K562 (cell line): ENCODE measurements at regions not wholly inside any gene's neighbourhood (a gene's known extent, or its start where the extent isn't known, plus 50 kb on each side); places are given as distances from the start of the nearest gene placed in this dataset.

ENCODE experiments used
- ATAC-seq: fragments of 200-7000 bp; cut with Tn5 transposase; 3 replicates; pipeline ENCODE4 v1.9.1; 2020; ENCODE audit warnings: moderate library complexity
- BruUV-seq: library from RNA; stranded (reverse); fragments of 400-500 nt; replicated peaks from 2 replicates; lab custom pipeline; 2021; lab: Mats Ljungman, UMichigan
- CTCF ChIA-PET: fragments of 300-600 bp; formaldehyde crosslinking; extraction: SDS; loops from one replicate; lab custom pipeline; 2021; ENCODE audit warnings: low intra/inter-chr PET ratio; lab: Yijun Ruan, JAX
- POLR2A ChIA-PET: fragments of 300-600, 350-650 bp; sonication (Branson Sonifier 250); formaldehyde crosslinking; extraction: SDS; loops from one replicate; lab custom pipeline; 2021; ENCODE audit warnings: antibody characterized with exemption, inconsistent platforms; lab: Yijun Ruan, JAX
- DNase-seq, 4 experiments: peaks; one replicate each; pipeline versions ENCODE4 v3.0.0 to v3.0.0-alpha.2; 2011 to 2018; ENCODE audit warnings: low spot score in 3 of 4, mixed read lengths in 3 of 4; ENCODE audit errors: extremely low read depth in 1 of 4
- FAIRE-seq: peaks from 2 replicates; lab custom pipeline; 2011; peaks lifted over from hg19 to GRCh38; lab: Jason Lieb, UNC
- H2AFZ ChIP-seq: 2 replicates; pipeline ENCODE4 v1.6.0; 2011; ENCODE audit warnings: low read depth, low read length, control low read depth, inconsistent platforms
- H3K27ac ChIP-seq: fragments of 200-600 bp; 3 replicates; pipeline ENCODE4 v1.8.0; 2011; ENCODE audit warnings: low read depth, mild to moderate bottlenecking, control low read depth, inconsistent platforms, low read length, moderate library complexity, mixed read lengths; ENCODE audit errors: extremely low read depth
- H3K27me3 ChIP-seq, 2 experiments: fragments of 300-600 bp in 1 of 2; 2 replicates in 1 of 2; 3 replicates in 1 of 2; pipeline versions ENCODE4 v1.6.0 to v1.8.0; 2011; ENCODE audit warnings: inconsistent platforms in 2 of 2, low read length in 2 of 2, mild to moderate bottlenecking in 1 of 2, mixed read lengths in 1 of 2, moderate library complexity in 1 of 2; ENCODE audit not compliant: control insufficient read depth in 2 of 2, insufficient read depth in 2 of 2
- H3K36me3 ChIP-seq: fragments of 300-600 bp; 3 replicates; pipeline ENCODE4 v1.8.0; 2011; ENCODE audit warnings: mild to moderate bottlenecking, low read length, inconsistent platforms; ENCODE audit not compliant: control insufficient read depth, insufficient read depth
- H3K4me1 ChIP-seq, 2 experiments: fragments of 200-600 bp in 1 of 2; replicated peaks in 1 of 2; 2 replicates in 1 of 2; 3 replicates in 1 of 2; pipeline versions ENCODE4 v1.5.1 to v1.8.0; 2011; ENCODE audit warnings: inconsistent platforms in 2 of 2, low read length in 2 of 2, mild to moderate bottlenecking in 1 of 2, mixed read lengths in 1 of 2, moderate library complexity in 1 of 2; ENCODE audit not compliant: control insufficient read depth in 2 of 2, insufficient read depth in 2 of 2
- H3K4me2 ChIP-seq: 2 replicates; pipeline ENCODE4 v1.6.1; 2011; ENCODE audit warnings: low read length, control low read depth, inconsistent platforms, mixed read lengths; ENCODE audit not compliant: insufficient read depth
- H3K4me3 ChIP-seq: fragments of 200-600 bp; sonication (generic), shearing (Covaris generic); 2 replicates; pipeline ENCODE4 v1.5.1; 2016; ENCODE audit warnings: control low read depth, inconsistent platforms
- H3K79me2 ChIP-seq: fragments of 200-600 bp; 3 replicates; pipeline ENCODE4 v1.8.0; 2011; ENCODE audit warnings: low read length, inconsistent platforms; ENCODE audit not compliant: control insufficient read depth, insufficient read depth
- H3K9ac ChIP-seq, 2 experiments: 2 replicates each; pipeline versions ENCODE4 v1.6.0 to v1.6.1; 2011; ENCODE audit warnings: low read depth in 2 of 2, low read length in 2 of 2, control low read depth in 1 of 2, inconsistent platforms in 1 of 2, mild to moderate bottlenecking in 1 of 2, mixed read lengths in 1 of 2; ENCODE audit not compliant: insufficient read depth in 1 of 2
- H3K9me1 ChIP-seq: one replicate; pipeline ENCODE4 v1.6.0; 2011; ENCODE audit warnings: inconsistent platforms, mild to moderate bottlenecking, low read length, moderate library complexity; ENCODE audit not compliant: control insufficient read depth, insufficient read depth
- H3K9me3 ChIP-seq: replicated peaks from 2 replicates; pipeline ENCODE4 v1.5.1; 2011; ENCODE audit warnings: low read depth, low read length, inconsistent platforms; ENCODE audit not compliant: control insufficient read depth, insufficient read depth
- H4K20me1 ChIP-seq: replicated peaks from 2 replicates; pipeline ENCODE4 v1.6.1; 2011; ENCODE audit warnings: low read length, inconsistent platforms, mixed read lengths; ENCODE audit not compliant: control insufficient read depth, insufficient read depth
- ARID1B ChIP-seq: fragments of 450-650 bp; IDR thresholded peaks from 2 replicates; pipeline ENCODE4 v1.6.1; 2016; ENCODE audit warnings: antibody characterized with exemption, mild to moderate bottlenecking, inconsistent platforms
- ATF1 ChIP-seq, 2 experiments: fragments of 450-650 bp in 1 of 2; IDR thresholded peaks; 2 replicates each; pipeline ENCODE4 v1.6.1; 2016; ENCODE audit warnings: missing compliant biosample characterization in 1 of 2, missing genetic modification characterization in 1 of 2
- CREB1 ChIP-seq, 2 experiments: sonication (generic) in 1 of 2; formaldehyde crosslinking in 1 of 2; IDR thresholded peaks; 2 replicates each; pipeline versions ENCODE4 v1.6.1 to v1.8.0; 2012 to 2022; ENCODE audit warnings: inconsistent platforms in 1 of 2, mild to moderate bottlenecking in 1 of 2, missing genetic modification reagents in 1 of 2, moderate library complexity in 1 of 2
- DIDO1 ChIP-seq: fragments of 450-650 bp; IDR thresholded peaks from 2 replicates; pipeline ENCODE4 v1.6.1; 2016; ENCODE audit warnings: low read depth, missing biosample characterization, missing genetic modification characterization
- FOXK1 ChIP-seq: sonication (generic); formaldehyde crosslinking; IDR thresholded peaks from 2 replicates; pipeline ENCODE4 v1.8.0; 2022; ENCODE audit warnings: missing genetic modification reagents, mild to moderate bottlenecking, borderline replicate concordance
- KAT2B ChIP-seq: IDR thresholded peaks from one replicate; pipeline ENCODE4 v1.6.1; 2012; ENCODE audit warnings: low read depth, mild to moderate bottlenecking, control low read depth, inconsistent platforms, low read length, moderate library complexity
- NCOA1 ChIP-seq: fragments of 450-650 bp; IDR thresholded peaks from 2 replicates; pipeline ENCODE4 v1.6.1; 2016; ENCODE audit warnings: low read depth
- RBM34 ChIP-seq: fragments of 200-400 bp; formaldehyde crosslinking; IDR thresholded peaks from 2 replicates; pipeline ENCODE4 v1.6.1; 2018; ENCODE audit warnings: low read length, borderline replicate concordance; ENCODE audit not compliant: insufficient read depth
- SAP30 ChIP-seq: fragments of 200-600 bp; sonication (generic); IDR thresholded peaks from 2 replicates; pipeline ENCODE4 v1.6.1; 2012; ENCODE audit warnings: borderline replicate concordance, low read depth, mild to moderate bottlenecking, moderate library complexity, low read length, control low read depth, inconsistent platforms; ENCODE audit not compliant: insufficient read depth, poor library complexity, severe bottlenecking
- SP1 ChIP-seq: sonication (generic); formaldehyde crosslinking; IDR thresholded peaks from 2 replicates; pipeline ENCODE4 v1.8.1; 2022; ENCODE audit warnings: mild to moderate bottlenecking, missing genetic modification reagents
- ZEB2 ChIP-seq: fragments of 450-650 bp; IDR thresholded peaks from 2 replicates; pipeline ENCODE4 v1.6.1; 2016
- ZKSCAN1 ChIP-seq: fragments of 150-350 bp; IDR thresholded peaks from 2 replicates; pipeline ENCODE4 v1.6.1; 2016; ENCODE audit warnings: low read depth, low read length
- ZNF140 ChIP-seq: fragments of 250-450 bp; sonication (Bioruptor Pico); IDR thresholded peaks from 2 replicates; pipeline ENCODE4 v1.8.0; 2021; ENCODE audit warnings: moderate library complexity, mild to moderate bottlenecking, inconsistent platforms
- ZNF175 ChIP-seq: fragments of 200-800 bp; sonication (Bioruptor generic); IDR thresholded peaks from 2 replicates; pipeline ENCODE4 v1.6.1; 2016; ENCODE audit warnings: low read depth, mild to moderate bottlenecking, missing genetic modification characterization, missing compliant biosample characterization
- ZNF224 ChIP-seq: sonication (generic); formaldehyde crosslinking; IDR thresholded peaks from 2 replicates; pipeline ENCODE4 v1.8.0; 2022; ENCODE audit warnings: mild to moderate bottlenecking, missing genetic modification reagents
- ZNF347 ChIP-seq: fragments of 450-650 bp; formaldehyde crosslinking; IDR thresholded peaks from 2 replicates; pipeline ENCODE4 v1.4.0; 2020; ENCODE audit warnings: low read depth, mild to moderate bottlenecking, moderate library complexity
- ZNF75A ChIP-seq: fragments of 450-650 bp; formaldehyde crosslinking; IDR thresholded peaks from 2 replicates; pipeline ENCODE4 v1.4.0; 2020; ENCODE audit warnings: mild to moderate bottlenecking
- in situ Hi-C: fragments of 300-500 bp; cut with MboI; formaldehyde crosslinking; loops from 4 replicates; pipeline ENCODE4 v1.15.0; 2018; ENCODE audit warnings: inconsistent platforms, mixed read lengths
- intact Hi-C: fragments of 100-400 bp; cut with micrococcal nuclease; formaldehyde crosslinking; loops from 2 replicates; pipeline ENCODE4 v1.14.2; 2022
- TF ChIP-seq, protein P1 (sequence below): fragments of 250-450 bp; sonication (Bioruptor Pico); IDR thresholded peaks from 2 replicates; pipeline ENCODE4 v1.9.0; 2021; ENCODE audit warnings: mild to moderate bottlenecking
- TF ChIP-seq, protein P2 (sequence below), 2 experiments: fragments of 150-350 bp in 1 of 2; IDR thresholded peaks; 2 replicates each; pipeline ENCODE4 v1.6.1; 2012 to 2016; ENCODE audit warnings: low read depth in 2 of 2, low read length in 2 of 2, mild to moderate bottlenecking in 1 of 2, moderate library complexity in 1 of 2
- TF ChIP-seq, protein P3 (sequence below): fragments of 450-650 bp; IDR thresholded peaks from 2 replicates; pipeline ENCODE4 v1.6.1; 2016; ENCODE audit warnings: borderline replicate concordance

DNA sequence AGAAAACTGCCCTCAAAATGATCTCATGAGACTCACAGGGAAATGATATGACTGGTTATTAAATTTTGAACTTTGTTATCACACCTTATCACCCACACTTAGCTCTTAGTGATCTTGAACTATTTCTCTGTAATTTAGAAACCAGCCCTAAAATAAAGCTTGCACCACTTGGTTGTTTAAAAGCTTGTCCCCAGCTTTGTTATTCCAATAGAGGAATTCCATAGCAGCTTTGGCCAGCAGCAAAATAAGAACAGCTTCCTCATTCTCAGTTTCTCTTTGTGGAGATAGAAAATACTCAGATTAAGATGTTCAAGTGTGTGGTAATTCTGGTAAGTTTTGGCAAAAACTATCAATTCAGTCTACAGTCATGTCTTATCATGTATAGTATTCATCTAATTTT is 54.4 kb upstream of the CCDC68 start:
- no peak overlapping the region for H2AFZ ChIP-seq
- no peaks in the 10 kb centered on the region for H3K79me2 ChIP-seq
- no peak for DNase-seq
- no peak for FAIRE-seq
- no peaks in the 10 kb centered on the region for H3K36me3 ChIP-seq
- ChIA-PET CTCF (no interaction called here), POLR2A (no interaction called here)
- H3K9ac ChIP-seq = no peak overlapping the region
- H3K9me1 ChIP-seq = no peaks in the 10 kb centered on the region
- intact Hi-C loops (no loop called here), in situ Hi-C loops (no loop called here)
- ATAC-seq = no peak
- TF ChIP-seq ZNF175 = no peak
- TF ChIP-seq ZEB2 = no peak
- TF ChIP-seq ZNF347 = no peak
- TF ChIP-seq, protein P1, sequence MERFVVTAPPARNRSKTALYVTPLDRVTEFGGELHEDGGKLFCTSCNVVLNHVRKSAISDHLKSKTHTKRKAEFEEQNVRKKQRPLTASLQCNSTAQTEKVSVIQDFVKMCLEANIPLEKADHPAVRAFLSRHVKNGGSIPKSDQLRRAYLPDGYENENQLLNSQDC (CRISPR knock-in tag) = no peak
- TF ChIP-seq ZNF224 (CRISPR knock-in tag) = no peak
- no peak for TF ChIP-seq ZKSCAN1
- TF ChIP-seq ZNF75A (CRISPR knock-in tag) = no peak
- TF ChIP-seq ARID1B = no peak
- TF ChIP-seq CREB1 (IDR thresholded peaks at IDR 0.05) = no peak
- TF ChIP-seq CREB1 (CRISPR knock-in tag; IDR thresholded peaks at IDR 0.05) = no peak
- no peak for TF ChIP-seq ZNF140
- no peak for TF ChIP-seq SP1 (CRISPR knock-in tag)
- TF ChIP-seq SAP30 = no peak
- no peak for TF ChIP-seq DIDO1
- TF ChIP-seq, protein P2, sequence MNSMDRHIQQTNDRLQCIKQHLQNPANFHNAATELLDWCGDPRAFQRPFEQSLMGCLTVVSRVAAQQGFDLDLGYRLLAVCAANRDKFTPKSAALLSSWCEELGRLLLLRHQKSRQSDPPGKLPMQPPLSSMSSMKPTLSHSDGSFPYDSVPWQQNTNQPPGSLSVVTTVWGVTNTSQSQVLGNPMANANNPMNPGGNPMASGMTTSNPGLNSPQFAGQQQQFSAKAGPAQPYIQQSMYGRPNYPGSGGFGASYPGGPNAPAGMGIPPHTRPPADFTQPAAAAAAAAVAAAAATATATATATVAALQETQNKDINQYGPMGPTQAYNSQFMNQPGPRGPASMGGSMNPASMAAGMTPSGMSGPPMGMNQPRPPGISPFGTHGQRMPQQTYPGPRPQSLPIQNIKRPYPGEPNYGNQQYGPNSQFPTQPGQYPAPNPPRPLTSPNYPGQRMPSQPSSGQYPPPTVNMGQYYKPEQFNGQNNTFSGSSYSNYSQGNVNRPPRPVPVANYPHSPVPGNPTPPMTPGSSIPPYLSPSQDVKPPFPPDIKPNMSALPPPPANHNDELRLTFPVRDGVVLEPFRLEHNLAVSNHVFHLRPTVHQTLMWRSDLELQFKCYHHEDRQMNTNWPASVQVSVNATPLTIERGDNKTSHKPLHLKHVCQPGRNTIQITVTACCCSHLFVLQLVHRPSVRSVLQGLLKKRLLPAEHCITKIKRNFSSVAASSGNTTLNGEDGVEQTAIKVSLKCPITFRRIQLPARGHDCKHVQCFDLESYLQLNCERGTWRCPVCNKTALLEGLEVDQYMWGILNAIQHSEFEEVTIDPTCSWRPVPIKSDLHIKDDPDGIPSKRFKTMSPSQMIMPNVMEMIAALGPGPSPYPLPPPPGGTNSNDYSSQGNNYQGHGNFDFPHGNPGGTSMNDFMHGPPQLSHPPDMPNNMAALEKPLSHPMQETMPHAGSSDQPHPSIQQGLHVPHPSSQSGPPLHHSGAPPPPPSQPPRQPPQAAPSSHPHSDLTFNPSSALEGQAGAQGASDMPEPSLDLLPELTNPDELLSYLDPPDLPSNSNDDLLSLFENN (IDR thresholded peaks at IDR 0.05; ENCODE audit: low read depth in 2 of 2, low read length in 2 of 2) = no peak
- TF ChIP-seq, protein P3, sequence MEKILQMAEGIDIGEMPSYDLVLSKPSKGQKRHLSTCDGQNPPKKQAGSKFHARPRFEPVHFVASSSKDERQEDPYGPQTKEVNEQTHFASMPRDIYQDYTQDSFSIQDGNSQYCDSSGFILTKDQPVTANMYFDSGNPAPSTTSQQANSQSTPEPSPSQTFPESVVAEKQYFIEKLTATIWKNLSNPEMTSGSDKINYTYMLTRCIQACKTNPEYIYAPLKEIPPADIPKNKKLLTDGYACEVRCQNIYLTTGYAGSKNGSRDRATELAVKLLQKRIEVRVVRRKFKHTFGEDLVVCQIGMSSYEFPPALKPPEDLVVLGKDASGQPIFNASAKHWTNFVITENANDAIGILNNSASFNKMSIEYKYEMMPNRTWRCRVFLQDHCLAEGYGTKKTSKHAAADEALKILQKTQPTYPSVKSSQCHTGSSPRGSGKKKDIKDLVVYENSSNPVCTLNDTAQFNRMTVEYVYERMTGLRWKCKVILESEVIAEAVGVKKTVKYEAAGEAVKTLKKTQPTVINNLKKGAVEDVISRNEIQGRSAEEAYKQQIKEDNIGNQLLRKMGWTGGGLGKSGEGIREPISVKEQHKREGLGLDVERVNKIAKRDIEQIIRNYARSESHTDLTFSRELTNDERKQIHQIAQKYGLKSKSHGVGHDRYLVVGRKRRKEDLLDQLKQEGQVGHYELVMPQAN = no peak
- TF ChIP-seq RBM34 = no peak
- no peak for TF ChIP-seq NCOA1
- TF ChIP-seq KAT2B = no peak
- TF ChIP-seq FOXK1 (CRISPR knock-in tag) = no peak
- TF ChIP-seq ATF1 (CRISPR knock-in tag; IDR thresholded peaks at IDR 0.05) = no peak
- TF ChIP-seq ATF1 (tag; IDR thresholded peaks at IDR 0.05) = no peak
- no peaks in the 10 kb centered on the region for H4K20me1 ChIP-seq
- no TSS peak for BruUV-seq
- H3K4me1 ChIP-seq = no peaks in the 10 kb centered on the region
- no peak overlapping the region for H3K4me3 ChIP-seq
- H3K4me2 ChIP-seq = no peak overlapping the region
- no peaks in the 10 kb centered on the region for H3K9me3 ChIP-seq
- H3K27ac ChIP-seq = no peak overlapping the region
- H3K27me3 ChIP-seq = no peaks in the 10 kb centered on the region
